BE2C (cell line): ENCODE measurements at regions not wholly inside any gene's neighbourhood (a gene's known extent, or its start where the extent isn't known, plus 50 kb on each side); places are given as distances from the start of the nearest gene placed in this dataset.

ENCODE experiments used
- DNase-seq: peaks from one replicate; pipeline ENCODE4 v3.0.0-alpha.2; 2020
- H3K27me3 ChIP-seq: fragments of 250-450 bp; sonication (Bioruptor Pico); 2 replicates; pipeline ENCODE4 v1.5.1; 2020; ENCODE audit warnings: mild to moderate bottlenecking
- H3K36me3 ChIP-seq: fragments of 250-450 bp; sonication (Bioruptor Pico); 2 replicates; pipeline ENCODE4 v1.5.1; 2020; ENCODE audit warnings: mild to moderate bottlenecking
- H3K4me1 ChIP-seq: fragments of 250-450 bp; sonication (Bioruptor Pico); 2 replicates; pipeline ENCODE4 v1.5.1; 2020
- H3K4me3 ChIP-seq: 2 replicates; pipeline ENCODE4 v1.5.1; 2011; ENCODE audit warnings: low read depth, low read length
- H3K9me3 ChIP-seq: fragments of 250-450 bp; sonication (Bioruptor Pico); 2 replicates; pipeline ENCODE4 v1.5.1; 2020
- CTCF ChIP-seq: IDR thresholded peaks from 2 replicates; pipeline ENCODE4 v1.5.1; 2012; ENCODE audit warnings: mild to moderate bottlenecking, low read depth, low read length

GRCh38 chr3:64870876-64871646 lies 183.3 kb upstream of the ADAMTS9 start:
- Histone ChIP-seq H3K27me3 (no peaks in the 10 kb centered on the region), H3K4me1 (no peaks in the 10 kb centered on the region; the same call in 1 of the 2 replicates), H3K4me3 (no peak overlapping the region), H3K36me3 (no peaks in the 10 kb centered on the region), H3K9me3 (no peaks in the 10 kb centered on the region)
- no peak for TF ChIP-seq CTCF
- no peak for DNase-seq

- no peaks in the 10 kb centered on the region for H3K27me3 ChIP-seq
- no peaks in the 10 kb centered on the region for H3K9me3 ChIP-seq
- H3K36me3 ChIP-seq: no peaks in the 10 kb centered on the region
- DNase-seq: no peak
- no peak overlapping the region for H3K4me3 ChIP-seq
- H3K4me1 ChIP-seq: no peaks in the 10 kb centered on the region
- TF ChIP-seq CTCF: no peak
Observed at GRCh38 chr3:64867224-64867623, 179.4 kb upstream of the ADAMTS9 start.

GRCh38 chr3:64865839-64866570 lies 178.2 kb upstream of the ADAMTS9 start:
- TF ChIP-seq CTCF: no peak
- no peaks in the 10 kb centered on the region; the same call in 1 of the 2 replicates for H3K4me1 ChIP-seq
- no peak overlapping the region for H3K4me3 ChIP-seq
- no peaks in the 10 kb centered on the region for H3K9me3 ChIP-seq
- H3K27me3 ChIP-seq: no peaks in the 10 kb centered on the region
- H3K36me3 ChIP-seq: no peaks in the 10 kb centered on the region
- DNase-seq: no peak

- TF ChIP-seq CTCF: no peak
- DNase-seq: no peak
- Histone ChIP-seq H3K27me3 (no peaks in the 10 kb centered on the region), H3K36me3 (no peaks in the 10 kb centered on the region), H3K9me3 (no peaks in the 10 kb centered on the region), H3K4me3 (no peak overlapping the region), H3K4me1 (peaks cover 3% of the 10 kb centered on the region)
Observed at GRCh38 chr3:64863226-64864212, 175.7 kb upstream of the ADAMTS9 start.

- DNase-seq: no peak
- TF ChIP-seq CTCF: no peak
Observed at GRCh38 chr3:64861684-64862083, 173.9 kb upstream of the ADAMTS9 start.

More at GRCh38 chr3:64861684-64862083, 173.9 kb upstream of the ADAMTS9 start:
- Histone ChIP-seq H3K36me3 (no peaks in the 10 kb centered on the region), H3K27me3 (no peaks in the 10 kb centered on the region), H3K4me1 (peaks cover 14% of the 10 kb centered on the region), H3K4me3 (no peak overlapping the region), H3K9me3 (no peaks in the 10 kb centered on the region)
